DMS 273 treated with DMSO at 0.1 percent for 48 hours (cell line): ENCODE measurements at regions not wholly inside any gene's neighbourhood (a gene's known extent, or its start where the extent isn't known, plus 50 kb on each side); places are given as distances from the start of the nearest gene placed in this dataset.

Source experiments
- DNase-seq: peaks from one replicate; lab custom pipeline; 2025; lab: John Stamatoyannopoulos, UW

DNA sequence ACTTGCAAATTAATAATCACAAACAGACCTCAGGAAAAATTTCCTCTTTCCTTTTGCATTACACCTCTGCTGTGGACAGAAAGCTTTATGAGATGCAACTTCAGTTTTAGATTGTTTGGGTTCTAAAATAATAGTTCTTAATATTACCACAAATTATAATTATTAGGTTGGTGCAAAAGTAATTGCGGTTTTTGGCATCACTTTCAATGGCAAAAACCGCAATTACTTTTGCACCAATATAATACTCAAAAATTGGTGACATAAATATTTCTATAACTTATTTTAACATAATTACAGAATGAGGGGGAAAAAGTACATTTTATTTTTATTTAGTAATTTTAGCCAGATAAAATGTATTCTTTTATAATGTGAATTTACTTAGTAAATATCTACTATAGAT is 804.4 kb upstream of the FAM98A start:
- no peak for DNase-seq

DNA sequence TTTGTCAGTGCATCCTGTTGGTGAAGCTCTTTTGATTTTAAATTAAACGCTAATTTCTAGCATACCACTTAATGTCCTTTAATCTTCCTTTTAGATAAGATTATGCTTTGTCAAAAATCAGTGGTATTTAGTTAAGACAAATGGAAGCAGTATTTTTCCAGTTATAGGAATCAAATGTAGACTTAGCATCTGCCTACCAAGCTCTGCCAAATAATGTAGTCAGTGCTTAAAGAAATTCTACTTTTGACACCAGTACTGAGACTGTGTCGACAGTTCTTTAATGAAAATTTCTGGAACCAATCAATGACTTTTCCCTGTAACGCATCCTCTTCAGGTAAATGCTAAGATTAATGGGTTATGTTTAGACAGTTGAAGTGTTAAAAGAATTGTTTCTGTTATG is 803.3 kb upstream of the FAM98A start:
- no peak for DNase-seq

DNA sequence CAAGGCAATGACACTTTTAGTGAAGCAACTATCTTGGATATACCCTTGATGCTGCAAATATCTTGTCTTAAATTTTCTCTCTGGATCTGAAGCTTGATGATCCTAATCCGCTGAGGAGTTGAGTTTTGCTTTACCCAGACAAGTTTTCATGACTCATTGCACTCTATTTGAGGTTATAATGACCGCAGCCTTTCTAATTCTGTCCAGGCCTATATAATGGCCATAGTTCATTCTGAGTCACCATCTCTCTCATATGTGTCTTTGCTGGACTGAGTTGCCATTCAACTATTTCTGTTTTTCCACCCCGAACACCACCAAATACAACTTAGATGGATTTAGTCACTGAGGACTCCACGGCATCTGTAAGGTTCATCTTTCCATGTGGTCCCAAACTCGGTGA is 802.1 kb upstream of the FAM98A start:
- DNase-seq = no peak

GRCh38 chr2:34388446-34388845 is 789.3 kb upstream of the FAM98A start:
- no peak for DNase-seq

DNA sequence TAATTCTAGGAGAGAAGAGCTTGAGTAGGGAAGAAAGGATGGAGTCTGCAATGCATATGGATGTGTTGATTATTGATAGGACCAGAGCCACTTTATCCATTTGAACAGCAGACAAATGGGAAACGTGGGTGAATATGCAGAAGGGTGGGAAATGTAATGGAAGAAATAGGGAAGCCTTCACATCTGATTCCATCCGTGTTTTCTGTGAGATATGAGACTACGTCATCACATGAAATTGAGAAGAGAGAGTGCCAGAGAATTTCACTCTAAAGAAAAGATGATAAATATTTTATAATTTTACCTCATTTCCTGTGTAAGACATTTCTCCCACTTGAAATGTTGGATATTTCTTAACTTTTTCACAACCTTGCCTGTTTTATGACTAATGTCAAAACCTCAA is 788.4 kb upstream of the FAM98A start:
- no peak for DNase-seq

- no peak for DNase-seq
Observed at GRCh38 chr2:34379586-34379985, 780.5 kb upstream of the FAM98A start.

DNA sequence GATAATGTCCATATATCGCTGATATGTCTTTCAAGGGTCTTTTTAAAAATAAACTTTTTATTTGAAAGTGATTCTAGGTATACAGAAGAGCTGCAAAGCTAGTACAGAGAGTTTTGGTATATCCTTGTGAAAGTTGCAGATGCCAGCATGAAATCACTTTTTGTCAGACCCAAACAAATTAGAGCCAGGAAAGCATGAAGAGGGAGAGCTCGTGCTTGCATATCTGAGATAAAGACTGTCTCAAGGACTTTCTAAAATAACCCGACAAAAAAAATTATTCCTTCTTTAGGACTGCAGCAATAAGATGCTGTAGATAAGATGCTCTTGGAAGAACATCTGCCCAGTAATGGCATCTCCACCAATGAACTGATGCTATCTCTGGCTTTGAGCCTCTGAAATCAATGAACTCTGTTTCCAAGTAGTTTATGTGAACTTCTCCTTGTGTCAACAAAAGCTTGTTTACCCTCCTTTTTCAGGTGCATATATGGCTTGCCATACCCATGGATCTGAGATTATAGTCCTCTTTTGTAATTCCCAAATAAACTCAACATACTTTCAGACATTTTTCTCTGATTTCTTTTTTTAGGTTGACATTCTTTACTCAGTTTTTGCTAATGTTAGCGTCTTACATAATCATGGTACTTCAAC is 774.6 kb upstream of the FAM98A start:
- no peak for DNase-seq

- DNase-seq = no peak
Observed at GRCh38 chr2:34372967-34373366, 773.9 kb upstream of the FAM98A start.

DNA sequence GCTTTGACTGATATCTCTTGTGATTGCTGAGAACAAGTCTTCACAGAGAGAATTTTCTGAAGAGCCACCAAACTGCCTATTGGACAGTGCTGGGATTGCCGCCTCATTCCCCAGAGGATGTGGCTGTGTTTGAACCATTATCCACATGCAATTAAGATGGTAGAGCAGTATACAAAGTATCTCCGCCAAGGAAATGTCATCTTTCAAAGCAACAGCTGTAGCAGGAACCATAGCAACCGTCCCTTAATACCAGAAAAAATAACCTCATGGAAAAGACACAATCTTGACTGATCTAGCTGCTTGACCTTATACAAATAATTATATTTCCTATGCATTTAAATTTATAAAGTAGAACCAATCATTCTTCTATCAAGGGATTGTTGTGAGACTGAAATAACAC is 772.6 kb upstream of the FAM98A start:
- DNase-seq = no peak

GRCh38 chr2:34368304-34368703 is 769.2 kb upstream of the FAM98A start:
- no peak for DNase-seq

DNA sequence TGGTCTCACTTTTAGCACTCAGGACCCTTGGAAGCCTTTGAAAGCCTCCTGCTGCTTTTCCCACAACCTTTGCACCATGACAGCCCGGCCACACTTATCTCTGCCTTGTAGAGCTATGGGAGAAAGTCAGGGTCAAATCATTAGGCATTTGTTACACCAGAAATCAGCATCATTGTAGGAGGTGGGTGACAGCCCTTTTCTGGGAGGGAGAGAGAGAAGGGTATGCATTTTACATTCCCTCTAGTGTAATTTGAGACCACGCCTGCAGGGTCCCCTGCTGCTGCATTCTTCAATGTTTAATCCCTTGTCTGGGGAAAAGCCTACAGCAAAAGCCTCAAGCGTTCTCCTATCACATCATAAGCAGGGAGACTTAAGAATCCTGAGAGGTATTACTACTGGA is 766.8 kb upstream of the FAM98A start:
- no peak for DNase-seq

GRCh38 chr2:34365512-34365911 is 766.4 kb upstream of the FAM98A start:
- DNase-seq = no peak

DNA sequence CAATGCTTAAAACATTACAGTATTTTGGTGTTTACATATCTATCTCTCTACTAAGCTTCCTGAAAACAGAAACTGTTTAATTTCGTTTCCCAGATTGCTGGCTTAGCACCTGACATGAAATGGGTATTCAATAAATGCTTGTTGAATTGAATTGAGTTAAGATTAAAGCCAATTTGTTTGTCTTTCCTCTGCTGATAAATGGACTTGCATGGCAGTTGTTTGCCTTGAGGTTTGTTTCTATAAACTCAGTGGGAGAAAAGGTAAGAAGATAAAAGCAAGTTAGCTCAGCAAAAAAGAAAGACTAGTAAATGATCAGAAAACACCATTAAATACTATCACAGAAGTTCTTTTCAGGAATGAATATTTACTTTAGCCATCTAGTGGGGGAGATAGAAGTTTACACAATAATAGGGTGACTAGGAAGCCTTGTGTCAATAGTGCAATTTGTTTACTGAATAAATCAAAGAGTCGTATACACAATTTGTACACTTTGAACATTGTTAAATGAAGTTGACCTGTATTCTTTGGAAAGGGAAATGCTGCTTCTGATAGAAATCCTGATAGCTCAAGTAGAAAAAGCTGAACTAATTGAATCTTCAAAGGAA is 754.5 kb upstream of the FAM98A start:
- DNase-seq = no peak

DNA sequence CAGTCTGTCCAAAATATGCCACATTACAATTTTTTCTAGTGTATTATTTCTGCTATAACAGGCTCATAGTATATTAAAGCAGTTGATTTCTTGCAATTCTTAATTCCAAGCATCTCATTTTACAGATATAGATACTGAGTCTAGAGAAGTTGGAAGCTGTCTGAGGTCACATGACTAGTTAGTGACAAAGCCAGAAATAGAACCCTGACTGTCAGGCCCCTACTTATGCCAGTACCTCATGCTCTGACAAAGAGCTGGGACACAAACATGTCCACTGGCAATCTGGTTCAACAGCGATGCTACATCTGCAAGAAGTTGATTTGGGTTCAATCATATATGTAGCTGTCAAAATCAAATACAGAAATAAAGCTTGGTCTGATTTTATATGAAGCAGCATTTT is 750.4 kb upstream of the FAM98A start:
- DNase-seq = no peak

- no peak for DNase-seq
Observed at GRCh38 chr2:34345030-34345429, 745.9 kb upstream of the FAM98A start.

DNA sequence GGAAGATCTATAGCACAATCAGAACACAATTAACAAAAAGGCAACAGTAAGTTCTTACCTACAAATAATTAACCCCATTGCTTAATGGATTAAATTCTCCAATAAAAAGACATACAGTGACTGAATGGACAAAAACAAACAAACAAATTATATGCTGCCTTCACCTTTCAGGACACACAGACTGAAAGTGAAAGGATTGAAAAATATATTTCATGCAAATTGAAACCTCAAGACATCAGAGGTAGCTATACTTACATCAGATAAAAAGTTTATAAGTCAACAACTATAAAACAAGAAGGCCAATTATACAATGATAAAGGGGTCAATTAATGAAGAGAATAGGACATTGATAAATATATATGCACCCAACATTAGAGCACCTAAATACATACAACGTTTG is 741.2 kb upstream of the FAM98A start:
- DNase-seq = no peak

DNA sequence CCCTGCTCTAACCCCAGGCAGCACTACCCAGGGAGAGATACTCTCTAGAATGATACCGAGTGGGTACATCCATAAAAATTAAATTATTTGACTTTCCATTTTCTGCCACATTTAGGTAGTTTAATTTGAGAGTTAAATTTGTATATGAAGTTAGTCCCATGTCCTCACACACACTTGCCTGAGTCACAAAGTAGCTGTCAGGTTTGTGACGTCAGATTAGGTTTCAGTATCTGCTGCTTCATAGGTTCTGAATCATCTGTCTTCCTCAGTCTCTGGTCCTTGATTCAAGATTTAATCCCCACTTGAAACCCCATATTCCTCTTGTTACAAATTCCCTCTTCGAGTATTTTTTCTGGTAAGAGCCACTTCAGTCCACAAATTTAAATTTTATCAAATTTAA is 738.6 kb upstream of the FAM98A start:
- no peak for DNase-seq

GRCh38 chr2:34332813-34333212 is 733.7 kb upstream of the FAM98A start:
- DNase-seq = no peak

GRCh38 chr2:34320056-34320455 is 721.0 kb upstream of the FAM98A start:
- DNase-seq = no peak

DNA sequence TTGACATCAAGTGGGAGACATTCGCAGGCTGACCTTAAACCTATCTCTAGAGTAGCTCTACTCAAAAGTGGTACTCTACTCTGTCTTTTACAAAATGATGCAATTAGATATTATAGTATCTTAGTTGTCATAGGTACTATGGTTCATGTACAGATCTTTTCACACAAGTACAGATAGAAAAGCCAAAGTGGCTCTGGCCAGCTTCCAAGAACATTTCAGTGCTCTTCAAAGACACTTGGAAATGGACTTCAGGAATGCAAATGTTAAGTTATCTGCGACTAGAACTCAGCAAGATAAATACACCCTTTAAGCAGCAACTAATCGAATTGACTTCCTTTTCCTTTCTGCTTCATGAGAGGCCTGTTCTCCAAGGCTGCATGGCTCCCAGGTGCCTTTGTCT is 718.7 kb upstream of the FAM98A start:
- no peak for DNase-seq

DNA sequence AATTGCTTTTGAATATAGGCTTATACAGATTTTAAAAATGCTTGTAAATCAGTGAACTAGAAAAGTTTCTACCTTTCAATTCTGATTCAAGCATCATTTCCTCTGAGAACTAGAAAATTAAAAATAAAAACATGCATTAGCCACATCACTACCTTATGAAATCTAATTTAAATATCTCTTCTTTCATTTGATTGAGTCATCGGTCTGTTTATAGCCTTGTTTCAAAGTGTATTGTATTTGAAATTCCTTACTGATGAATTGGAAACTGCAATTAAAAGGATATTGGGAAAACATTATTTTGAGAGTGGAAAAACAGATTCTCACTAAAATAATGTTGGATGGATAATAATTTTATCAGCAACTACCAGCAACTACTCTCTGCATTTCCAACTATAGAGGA is 717.7 kb upstream of the FAM98A start:
- DNase-seq = no peak

DNA sequence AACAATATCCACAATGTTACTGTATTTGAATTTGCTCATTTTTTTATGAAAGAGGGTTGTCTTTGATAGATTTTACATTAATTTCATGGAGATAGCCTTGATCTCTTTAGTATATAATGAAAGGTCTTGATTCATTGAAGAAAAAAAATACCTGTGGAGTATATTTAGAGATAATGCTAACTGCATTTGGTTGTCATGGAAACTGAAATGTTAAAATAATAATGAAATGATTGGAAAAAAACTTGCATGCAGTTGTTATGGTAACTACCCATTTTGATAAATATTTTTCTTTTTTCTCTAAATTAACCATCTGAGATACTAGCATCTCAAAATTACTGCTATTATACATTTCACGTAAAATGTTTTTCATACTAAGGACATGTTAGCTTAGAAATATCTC is 712.7 kb upstream of the FAM98A start:
- DNase-seq = no peak

GRCh38 chr2:34308140-34308539 is 709.0 kb upstream of the FAM98A start:
- DNase-seq = no peak

DNA sequence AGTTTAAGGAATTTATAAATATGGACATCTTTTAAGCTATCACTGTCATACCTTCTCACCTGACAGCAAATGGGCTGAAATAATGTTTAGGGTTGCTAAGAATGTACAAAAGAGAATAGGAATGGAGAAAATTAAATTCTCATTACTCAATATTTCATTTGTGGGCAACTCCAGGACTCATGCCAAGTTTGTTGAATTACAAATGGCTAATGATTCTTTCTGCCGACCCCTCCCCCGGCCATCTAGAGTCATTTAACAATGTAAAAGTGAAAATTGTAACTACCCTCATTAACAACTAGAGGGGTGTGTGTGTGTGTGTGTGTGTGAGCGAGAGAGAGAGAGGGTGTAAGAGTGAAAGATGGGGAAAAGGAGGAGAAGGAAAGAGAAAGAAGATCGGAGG is 708.5 kb upstream of the FAM98A start:
- no peak for DNase-seq
